Neural cell (in vitro differentiated cells): ENCODE measurements at regions not wholly inside any gene's neighbourhood (a gene's known extent, or its start where the extent isn't known, plus 50 kb on each side); places are given as distances from the start of the nearest gene placed in this dataset.

Source experiments
- H2AFZ ChIP-seq: fragments of 200-600, 300-800 bp; sonication (generic), shearing (Covaris generic); 2 replicates; pipeline ENCODE4 v1.6.0; 2014; ENCODE audit warnings: low read depth, mild to moderate bottlenecking, antibody characterized with exemption, low read length, moderate library complexity
- H3F3A ChIP-seq: fragments of 200-600 bp; shearing (Covaris generic); 2 replicates; pipeline ENCODE4 v1.6.1; 2016; ENCODE audit warnings: mild to moderate bottlenecking, moderate library complexity, mixed read lengths, antibody characterized with exemption, low read length; ENCODE audit not compliant: insufficient read depth, poor library complexity, severe bottlenecking
- H3K27ac ChIP-seq: fragments of 200-600, 300-800 bp; sonication (generic), shearing (Covaris generic); 2 replicates; pipeline ENCODE4 v1.5.1; 2014; ENCODE audit warnings: mild to moderate bottlenecking, low read length, moderate library complexity
- H3K27me3 ChIP-seq: fragments of 300-800, 200-600 bp; sonication (generic), shearing (Covaris generic); 2 replicates; pipeline ENCODE4 v1.6.0; 2014; ENCODE audit warnings: mild to moderate bottlenecking, low read depth, low read length, moderate library complexity; ENCODE audit not compliant: insufficient read depth
- H3K36me3 ChIP-seq: fragments of 300-800, 200-600 bp; sonication (generic), shearing (Covaris generic); 2 replicates; pipeline ENCODE4 v1.5.1; 2014; ENCODE audit warnings: mild to moderate bottlenecking, antibody characterized with exemption, low read length, moderate library complexity; ENCODE audit not compliant: insufficient read depth
- H3K4me2 ChIP-seq: fragments of 300-800, 200-600 bp; sonication (generic), shearing (Covaris generic); 2 replicates; pipeline ENCODE4 v1.6.0; 2014; ENCODE audit warnings: mild to moderate bottlenecking, low read length
- H3K4me3 ChIP-seq: fragments of 300-800, 200-600 bp; sonication (generic), shearing (Covaris generic); 2 replicates; pipeline ENCODE4 v1.5.1; 2014; ENCODE audit warnings: mild to moderate bottlenecking, low read length, moderate library complexity
- H3K79me2 ChIP-seq: fragments of 200-600 bp; shearing (Covaris generic); replicated peaks from 2 replicates; pipeline ENCODE4 v1.6.0; 2014; ENCODE audit warnings: mild to moderate bottlenecking, low read length, moderate library complexity; ENCODE audit not compliant: insufficient read depth
- H3K9ac ChIP-seq: fragments of 300-800, 200-600 bp; sonication (generic), shearing (Covaris generic); 2 replicates; pipeline ENCODE4 v1.6.1; 2016; ENCODE audit warnings: mild to moderate bottlenecking, low read length, mixed read lengths
- H3K9me2 ChIP-seq: fragments of 200-600 bp; shearing (Covaris generic); 2 replicates; pipeline ENCODE4 v1.6.1; 2016; ENCODE audit warnings: mild to moderate bottlenecking, low read length, mixed read lengths; ENCODE audit not compliant: insufficient read depth
- H3K9me3 ChIP-seq: fragments of 200-600, 300-800 bp; sonication (generic), shearing (Covaris generic); 2 replicates; pipeline ENCODE4 v1.6.1; 2016; ENCODE audit warnings: mild to moderate bottlenecking, mixed run types, low read length, moderate library complexity, mixed read lengths
- H4K20me1 ChIP-seq: fragments of 200-600 bp; shearing (Covaris generic); 2 replicates; pipeline ENCODE4 v1.6.1; 2016; ENCODE audit warnings: mild to moderate bottlenecking, mixed run types; ENCODE audit not compliant: insufficient read depth
- CTCF ChIP-seq: fragments of 450-650 bp; IDR thresholded peaks from 2 replicates; pipeline ENCODE4 v1.5.1; 2014; ENCODE audit warnings: antibody characterized with exemption, mild to moderate bottlenecking, moderate library complexity; ENCODE audit not compliant: poor library complexity, severe bottlenecking
- EP300 ChIP-seq: fragments of 450-650 bp; conservative IDR thresholded peaks from 2 replicates; pipeline ENCODE4 v1.6.1; 2014; ENCODE audit warnings: antibody characterized with exemption, mild to moderate bottlenecking, moderate library complexity; ENCODE audit not compliant: poor library complexity, severe bottlenecking
- EZH2 ChIP-seq: fragments of 200-600, 300-800 bp; shearing (Covaris generic), sonication (generic); IDR thresholded peaks from 2 replicates; pipeline ENCODE4 v1.6.1; 2014; ENCODE audit warnings: antibody characterized with exemption, low read length, borderline replicate concordance, mild to moderate bottlenecking; ENCODE audit not compliant: insufficient read depth, poor library complexity, severe bottlenecking
- MXI1 ChIP-seq: fragments of 450-650 bp; conservative IDR thresholded peaks from 2 replicates; pipeline ENCODE4 v1.6.1; 2014; ENCODE audit warnings: antibody characterized with exemption, mild to moderate bottlenecking; ENCODE audit not compliant: poor library complexity, severe bottlenecking
- POLR2AphosphoS5 ChIP-seq: IDR thresholded peaks from 2 replicates; pipeline ENCODE4 v1.6.1; 2012
- RAD21 ChIP-seq: fragments of 450-650 bp; conservative IDR thresholded peaks from 2 replicates; pipeline ENCODE4 v1.6.1; 2014; ENCODE audit warnings: antibody characterized with exemption, mild to moderate bottlenecking, moderate library complexity
- SMC3 ChIP-seq: fragments of 450-650 bp; conservative IDR thresholded peaks from 2 replicates; pipeline ENCODE4 v1.6.1; 2014; ENCODE audit warnings: antibody characterized with exemption, mild to moderate bottlenecking, moderate library complexity; ENCODE audit not compliant: poor library complexity
- TAF1 ChIP-seq: IDR thresholded peaks from 2 replicates; pipeline ENCODE4 v1.6.1; 2012; ENCODE audit warnings: low read depth
- TF ChIP-seq, protein P1 (sequence below): IDR thresholded peaks from 2 replicates; pipeline ENCODE4 v1.6.1; 2012; ENCODE audit warnings: borderline replicate concordance

DNA sequence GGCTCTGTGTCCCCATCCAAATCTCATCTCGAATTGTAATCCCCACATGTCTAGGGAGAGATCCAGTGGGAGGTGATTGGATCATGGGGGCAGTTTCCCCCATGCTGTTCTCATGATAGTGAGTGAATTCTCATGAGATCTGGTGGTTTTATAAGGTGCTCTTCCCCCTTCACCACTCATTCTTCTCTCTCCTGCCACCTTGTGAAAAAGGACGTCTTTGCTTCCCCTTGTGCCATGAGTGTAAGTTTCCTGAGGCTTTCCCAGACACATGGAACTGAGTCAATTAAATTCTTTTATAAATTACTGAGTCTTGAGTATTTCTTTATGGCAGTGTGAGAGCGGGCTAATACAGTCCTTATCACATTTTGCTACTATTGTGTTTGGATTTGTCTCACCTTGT lies 177.6 kb upstream of the SLC39A10 start:
- H3K36me3 ChIP-seq, result no peaks in the 10 kb centered on the region
- H2AFZ ChIP-seq, result no peak overlapping the region
- H3K9ac ChIP-seq, result no peak overlapping the region
- H3K4me3 ChIP-seq, result no peak overlapping the region
- H3K79me2 ChIP-seq, result no peaks in the 10 kb centered on the region
- H3K27ac ChIP-seq, result no peak overlapping the region
- H4K20me1 ChIP-seq, result no peaks in the 10 kb centered on the region
- H3K9me2 ChIP-seq, result no peaks in the 10 kb centered on the region
- no peaks in the 10 kb centered on the region for H3K9me3 ChIP-seq
- no peaks in the 10 kb centered on the region for H3K27me3 ChIP-seq
- no peak for TF ChIP-seq RAD21
- TF ChIP-seq, protein P1, sequence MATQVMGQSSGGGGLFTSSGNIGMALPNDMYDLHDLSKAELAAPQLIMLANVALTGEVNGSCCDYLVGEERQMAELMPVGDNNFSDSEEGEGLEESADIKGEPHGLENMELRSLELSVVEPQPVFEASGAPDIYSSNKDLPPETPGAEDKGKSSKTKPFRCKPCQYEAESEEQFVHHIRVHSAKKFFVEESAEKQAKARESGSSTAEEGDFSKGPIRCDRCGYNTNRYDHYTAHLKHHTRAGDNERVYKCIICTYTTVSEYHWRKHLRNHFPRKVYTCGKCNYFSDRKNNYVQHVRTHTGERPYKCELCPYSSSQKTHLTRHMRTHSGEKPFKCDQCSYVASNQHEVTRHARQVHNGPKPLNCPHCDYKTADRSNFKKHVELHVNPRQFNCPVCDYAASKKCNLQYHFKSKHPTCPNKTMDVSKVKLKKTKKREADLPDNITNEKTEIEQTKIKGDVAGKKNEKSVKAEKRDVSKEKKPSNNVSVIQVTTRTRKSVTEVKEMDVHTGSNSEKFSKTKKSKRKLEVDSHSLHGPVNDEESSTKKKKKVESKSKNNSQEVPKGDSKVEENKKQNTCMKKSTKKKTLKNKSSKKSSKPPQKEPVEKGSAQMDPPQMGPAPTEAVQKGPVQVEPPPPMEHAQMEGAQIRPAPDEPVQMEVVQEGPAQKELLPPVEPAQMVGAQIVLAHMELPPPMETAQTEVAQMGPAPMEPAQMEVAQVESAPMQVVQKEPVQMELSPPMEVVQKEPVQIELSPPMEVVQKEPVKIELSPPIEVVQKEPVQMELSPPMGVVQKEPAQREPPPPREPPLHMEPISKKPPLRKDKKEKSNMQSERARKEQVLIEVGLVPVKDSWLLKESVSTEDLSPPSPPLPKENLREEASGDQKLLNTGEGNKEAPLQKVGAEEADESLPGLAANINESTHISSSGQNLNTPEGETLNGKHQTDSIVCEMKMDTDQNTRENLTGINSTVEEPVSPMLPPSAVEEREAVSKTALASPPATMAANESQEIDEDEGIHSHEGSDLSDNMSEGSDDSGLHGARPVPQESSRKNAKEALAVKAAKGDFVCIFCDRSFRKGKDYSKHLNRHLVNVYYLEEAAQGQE, result no peak
- no peak for TF ChIP-seq POLR2AphosphoS5
- no peak for TF ChIP-seq TAF1
- no peak for TF ChIP-seq EP300
- no peaks in the 10 kb centered on the region for H3F3A ChIP-seq
- H3K4me2 ChIP-seq, result no peak overlapping the region

- Histone ChIP-seq H3F3A (no peaks in the 10 kb centered on the region), H3K79me2 (no peaks in the 10 kb centered on the region), H3K4me3 (no peak overlapping the region), H3K9me2 (no peaks in the 10 kb centered on the region), H4K20me1 (no peaks in the 10 kb centered on the region), H3K27me3 (no peaks in the 10 kb centered on the region), H3K36me3 (no peaks in the 10 kb centered on the region), H2AFZ (no peak overlapping the region), H3K27ac (no peak overlapping the region), H3K9me3 (no peaks in the 10 kb centered on the region), H3K9ac (no peak overlapping the region), H3K4me2 (no peak overlapping the region)
- TF ChIP-seq TAF1, result no peak
- TF ChIP-seq, protein P1, result no peak
- TF ChIP-seq MXI1, result no peak
Observed at GRCh38 chr2:195477996-195478382, 179.0 kb upstream of the SLC39A10 start.

DNA sequence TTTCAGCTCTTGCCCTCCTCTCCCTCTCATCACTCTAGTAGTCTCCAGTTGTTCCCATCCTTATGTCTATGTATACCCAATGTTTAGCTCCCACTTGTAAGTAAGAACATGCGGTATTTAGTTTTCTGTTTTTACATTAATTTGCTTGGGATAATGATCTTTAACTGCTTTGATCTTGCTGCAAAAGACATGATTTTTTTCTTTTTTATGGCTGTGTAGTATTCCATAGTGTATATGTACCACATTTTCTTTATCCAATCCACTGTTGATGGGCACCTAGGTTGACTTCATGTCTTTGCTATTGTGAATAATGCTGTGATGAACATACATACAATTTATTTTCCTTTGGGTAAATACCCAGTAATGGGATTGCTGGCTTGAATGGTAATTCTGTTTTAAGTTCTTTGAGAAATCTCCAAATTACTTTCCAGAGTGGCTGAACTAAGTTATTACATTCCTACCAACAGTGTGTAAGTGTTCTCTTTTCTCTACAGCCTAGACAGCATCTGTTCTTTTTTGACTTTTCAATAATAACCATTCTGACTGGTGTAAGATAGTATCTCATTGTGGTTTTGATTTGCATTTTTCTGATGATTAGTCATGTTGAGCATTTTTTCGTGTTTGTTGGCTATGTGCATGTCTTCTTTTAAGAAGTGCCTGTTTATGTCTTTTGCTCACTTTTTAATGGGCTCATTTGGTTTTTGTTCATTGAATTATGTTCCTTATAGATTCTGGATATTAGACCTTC lies 179.6 kb upstream of the SLC39A10 start:
- H4K20me1 ChIP-seq, result no peaks in the 10 kb centered on the region
- no peaks in the 10 kb centered on the region for H3K9me3 ChIP-seq
- H3K79me2 ChIP-seq, result no peaks in the 10 kb centered on the region
- H3K27ac ChIP-seq, result no peak overlapping the region
- H3K36me3 ChIP-seq, result no peaks in the 10 kb centered on the region
- no peak overlapping the region for H2AFZ ChIP-seq
- no peak overlapping the region for H3K4me3 ChIP-seq
- no peaks in the 10 kb centered on the region for H3K9me2 ChIP-seq
- H3K27me3 ChIP-seq, result no peaks in the 10 kb centered on the region
- no peak overlapping the region for H3K9ac ChIP-seq
- no peaks in the 10 kb centered on the region for H3F3A ChIP-seq
- H3K4me2 ChIP-seq, result no peak overlapping the region
- TF ChIP-seq RAD21, result no peak
- TF ChIP-seq EZH2, result no peak
- TF ChIP-seq MXI1, result no peak
- TF ChIP-seq EP300, result no peak
- TF ChIP-seq, protein P1, result no peak
- TF ChIP-seq SMC3, result no peak
- no peak for TF ChIP-seq CTCF
- no peak for TF ChIP-seq TAF1
